K562 (cell line): ENCODE measurements at regions not wholly inside any gene's neighbourhood (a gene's known extent, or its start where the extent isn't known, plus 50 kb on each side); places are given as distances from the start of the nearest gene placed in this dataset.

Source experiments
- TCFL5 ChIP-seq: fragments of 250-450 bp; sonication (Bioruptor Pico); conservative IDR thresholded peaks from 2 replicates; pipeline ENCODE4 v1.6.1; 2021; ENCODE audit warnings: mild to moderate bottlenecking, moderate library complexity, matching md5 sums
- TF ChIP-seq, protein P1 (sequence below): fragments of 450-650 bp; conservative IDR thresholded peaks from 2 replicates; pipeline ENCODE4 v1.6.1; 2016; ENCODE audit warnings: missing genetic modification characterization, low read depth, mild to moderate bottlenecking, control low read depth, missing compliant biosample characterization
- TF ChIP-seq, protein P2 (sequence below), 2 experiments: fragments of 150-350 bp in 1 of 2; IDR thresholded peaks; 2 replicates each; pipeline ENCODE4 v1.6.1; 2012 to 2016; ENCODE audit warnings: low read depth in 2 of 2, low read length in 2 of 2, mild to moderate bottlenecking in 1 of 2, moderate library complexity in 1 of 2
- TF ChIP-seq, protein P3 (sequence below), 2 experiments: fragments of 250-450 bp in 1 of 2; fragments of 450-650 bp in 1 of 2; sonication (Bioruptor Pico) in 1 of 2; IDR thresholded peaks; 2 replicates each; pipeline versions ENCODE4 v1.6.1 to v1.8.0; 2016 to 2021; ENCODE audit warnings: mild to moderate bottlenecking in 2 of 2, moderate library complexity in 2 of 2, missing compliant biosample characterization in 1 of 2, missing genetic modification characterization in 1 of 2

DNA sequence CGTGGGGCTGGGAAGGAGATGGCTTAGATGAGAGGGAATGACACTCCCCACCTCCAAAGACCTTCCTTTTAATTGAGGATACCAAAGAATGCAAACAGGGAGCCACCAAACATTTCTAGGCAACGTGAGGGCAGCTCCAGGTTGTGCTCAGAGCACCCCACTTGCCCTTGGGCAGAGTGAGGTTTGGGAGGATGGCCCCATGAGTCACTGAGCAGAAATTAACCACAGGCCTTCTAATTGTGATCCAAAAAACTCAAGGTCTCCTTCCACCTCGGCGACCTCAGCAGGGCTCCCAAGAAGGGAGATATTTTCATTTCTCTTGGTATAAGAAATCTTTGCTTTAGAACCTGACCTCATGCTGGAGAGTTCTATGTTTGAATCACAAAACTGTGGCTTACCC is 305.0 kb upstream of the TPM1 start (continued):
- TF ChIP-seq, protein P1, sequence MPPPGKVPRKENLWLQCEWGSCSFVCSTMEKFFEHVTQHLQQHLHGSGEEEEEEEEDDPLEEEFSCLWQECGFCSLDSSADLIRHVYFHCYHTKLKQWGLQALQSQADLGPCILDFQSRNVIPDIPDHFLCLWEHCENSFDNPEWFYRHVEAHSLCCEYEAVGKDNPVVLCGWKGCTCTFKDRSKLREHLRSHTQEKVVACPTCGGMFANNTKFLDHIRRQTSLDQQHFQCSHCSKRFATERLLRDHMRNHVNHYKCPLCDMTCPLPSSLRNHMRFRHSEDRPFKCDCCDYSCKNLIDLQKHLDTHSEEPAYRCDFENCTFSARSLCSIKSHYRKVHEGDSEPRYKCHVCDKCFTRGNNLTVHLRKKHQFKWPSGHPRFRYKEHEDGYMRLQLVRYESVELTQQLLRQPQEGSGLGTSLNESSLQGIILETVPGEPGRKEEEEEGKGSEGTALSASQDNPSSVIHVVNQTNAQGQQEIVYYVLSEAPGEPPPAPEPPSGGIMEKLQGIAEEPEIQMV (tag) = no peak
- TF ChIP-seq, protein P2, sequence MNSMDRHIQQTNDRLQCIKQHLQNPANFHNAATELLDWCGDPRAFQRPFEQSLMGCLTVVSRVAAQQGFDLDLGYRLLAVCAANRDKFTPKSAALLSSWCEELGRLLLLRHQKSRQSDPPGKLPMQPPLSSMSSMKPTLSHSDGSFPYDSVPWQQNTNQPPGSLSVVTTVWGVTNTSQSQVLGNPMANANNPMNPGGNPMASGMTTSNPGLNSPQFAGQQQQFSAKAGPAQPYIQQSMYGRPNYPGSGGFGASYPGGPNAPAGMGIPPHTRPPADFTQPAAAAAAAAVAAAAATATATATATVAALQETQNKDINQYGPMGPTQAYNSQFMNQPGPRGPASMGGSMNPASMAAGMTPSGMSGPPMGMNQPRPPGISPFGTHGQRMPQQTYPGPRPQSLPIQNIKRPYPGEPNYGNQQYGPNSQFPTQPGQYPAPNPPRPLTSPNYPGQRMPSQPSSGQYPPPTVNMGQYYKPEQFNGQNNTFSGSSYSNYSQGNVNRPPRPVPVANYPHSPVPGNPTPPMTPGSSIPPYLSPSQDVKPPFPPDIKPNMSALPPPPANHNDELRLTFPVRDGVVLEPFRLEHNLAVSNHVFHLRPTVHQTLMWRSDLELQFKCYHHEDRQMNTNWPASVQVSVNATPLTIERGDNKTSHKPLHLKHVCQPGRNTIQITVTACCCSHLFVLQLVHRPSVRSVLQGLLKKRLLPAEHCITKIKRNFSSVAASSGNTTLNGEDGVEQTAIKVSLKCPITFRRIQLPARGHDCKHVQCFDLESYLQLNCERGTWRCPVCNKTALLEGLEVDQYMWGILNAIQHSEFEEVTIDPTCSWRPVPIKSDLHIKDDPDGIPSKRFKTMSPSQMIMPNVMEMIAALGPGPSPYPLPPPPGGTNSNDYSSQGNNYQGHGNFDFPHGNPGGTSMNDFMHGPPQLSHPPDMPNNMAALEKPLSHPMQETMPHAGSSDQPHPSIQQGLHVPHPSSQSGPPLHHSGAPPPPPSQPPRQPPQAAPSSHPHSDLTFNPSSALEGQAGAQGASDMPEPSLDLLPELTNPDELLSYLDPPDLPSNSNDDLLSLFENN (IDR thresholded peaks at IDR 0.05; ENCODE audit: low read depth in 2 of 2, low read length in 2 of 2) = no peak
- TF ChIP-seq TCFL5 (CRISPR knock-in tag) = no peak
- TF ChIP-seq, protein P3, sequence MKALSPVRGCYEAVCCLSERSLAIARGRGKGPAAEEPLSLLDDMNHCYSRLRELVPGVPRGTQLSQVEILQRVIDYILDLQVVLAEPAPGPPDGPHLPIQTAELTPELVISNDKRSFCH (CRISPR knock-in tag; IDR thresholded peaks at IDR 0.05) = no peak
- TF ChIP-seq, protein P3 (tag; IDR thresholded peaks at IDR 0.05) = no peak
